CD4-positive, alpha-beta T cell (primary cell): ENCODE measurements at regions not wholly inside any gene's neighbourhood (a gene's known extent, or its start where the extent isn't known, plus 50 kb on each side); places are given as distances from the start of the nearest gene placed in this dataset.

Experiments
- ATAC-seq: fragments of 200-7000 bp; cut with Tn5 transposase; one replicate; pipeline ENCODE4 v1.10.0; 2022; ENCODE audit warnings: mild to moderate bottlenecking; ENCODE audit not compliant: poor library complexity
- CTCF ChIA-PET: fragments of 350-600 bp; sonication (Branson Sonifier 250); formaldehyde crosslinking; loops from one replicate; lab custom pipeline; 2021; ENCODE audit warnings: antibody characterized with exemption, inconsistent platforms; lab: Charles Lee
- POLR2A ChIA-PET: fragments of 350-600 bp; sonication (Branson Sonifier 250); formaldehyde crosslinking; loops from one replicate; lab custom pipeline; 2021; ENCODE audit warnings: antibody characterized with exemption, inconsistent platforms; lab: Charles Lee
- DNase-seq, 14 experiments: peaks; one replicate each; pipeline ENCODE4 v3.0.0-alpha.2; 2013 to 2020; ENCODE audit warnings: mixed read lengths in 2 of 14
- H3K27ac ChIP-seq, 2 donors: one replicate each; pipeline versions ENCODE4 v1.5.1 to v1.7.0; 2013; ENCODE audit warnings: low read length in 2 of 2, low read depth in 1 of 2, mild to moderate bottlenecking in 1 of 2
- H3K27me3 ChIP-seq, 2 experiments: 1 replicate in 1 of 2; 2 replicates in 1 of 2; pipeline versions ENCODE4 v1.6.1 to v1.7.0; 2013; ENCODE audit warnings: low read length in 2 of 2, control low read depth in 1 of 2, mild to moderate bottlenecking in 1 of 2, moderate library complexity in 1 of 2; ENCODE audit not compliant: insufficient read depth in 2 of 2, control insufficient read depth in 1 of 2
- H3K36me3 ChIP-seq: one replicate; pipeline ENCODE4 v1.6.1; 2013; ENCODE audit warnings: low read length, control low read depth; ENCODE audit not compliant: insufficient read depth
- H3K4me1 ChIP-seq: one replicate; pipeline ENCODE4 v1.6.1; 2013; ENCODE audit warnings: low read length, control low read depth; ENCODE audit not compliant: insufficient read depth
- H3K4me3 ChIP-seq: one replicate; pipeline ENCODE4 v1.5.1; 2013; ENCODE audit warnings: mild to moderate bottlenecking, low read length, moderate library complexity
- H3K9me3 ChIP-seq, 2 experiments: 1 replicate in 1 of 2; 2 replicates in 1 of 2; pipeline versions ENCODE4 v1.6.1 to v1.7.0; 2013; ENCODE audit warnings: low read length in 2 of 2, mild to moderate bottlenecking in 2 of 2, control low read depth in 1 of 2, moderate library complexity in 1 of 2; ENCODE audit not compliant: control insufficient read depth in 1 of 2, insufficient read depth in 1 of 2
- H3K27ac Mint-ChIP-seq: one replicate; pipeline ENCODE4 v1.8.0; 2020; ENCODE audit warnings: mixed read lengths
- H3K27me3 Mint-ChIP-seq: one replicate; pipeline ENCODE4 v1.8.0; 2021; ENCODE audit warnings: mixed read lengths
- H3K36me3 Mint-ChIP-seq: one replicate; pipeline ENCODE4 v1.8.0; 2021; ENCODE audit warnings: low read depth, mixed read lengths
- H3K4me1 Mint-ChIP-seq: one replicate; pipeline ENCODE4 v1.8.0; 2021; ENCODE audit warnings: low read depth, mixed read lengths
- H3K4me3 Mint-ChIP-seq: one replicate; pipeline ENCODE4 v1.8.0; 2020; ENCODE audit warnings: mild to moderate bottlenecking, mixed read lengths
- H3K9me3 Mint-ChIP-seq: one replicate; pipeline ENCODE4 v1.8.0; 2020; ENCODE audit warnings: mixed read lengths
- CTCF ChIP-seq: fragments of 200-600 bp; IDR thresholded peaks from one replicate; pipeline ENCODE4 v1.8.0; 2022; ENCODE audit warnings: antibody characterized with exemption, mild to moderate bottlenecking
- intact Hi-C, 2 experiments: fragments of 100-400 bp; cut with DNase I in 1 of 2; cut with micrococcal nuclease in 1 of 2; formaldehyde crosslinking; loops; one replicate each; pipeline versions ENCODE4 v1.15.1 to v1.9.0; 2023 to 2025; cut with DNase I, micrococcal nuclease

- Histone ChIP-seq H3K4me1 (no peaks in the 10 kb centered on the region), H3K4me3 (no peak overlapping the region), H3K9me3 (no peaks in the 10 kb centered on the region), H3K36me3 (no peaks in the 10 kb centered on the region), H3K27ac (no peak overlapping the region), H3K27me3 (no peaks in the 10 kb centered on the region)
- ATAC-seq = no peak
- H3K9me3 Mint-ChIP-seq = no peaks in the 10 kb centered on the region
- no peaks in the 10 kb centered on the region for H3K36me3 Mint-ChIP-seq
- POLR2A ChIA-PET = no interaction called here
- no peak for TF ChIP-seq CTCF
- no peak for DNase-seq
- peaks cover 19% of the 10 kb centered on the region for H3K27me3 Mint-ChIP-seq
- no peak overlapping the region for H3K4me3 Mint-ChIP-seq
- H3K27ac Mint-ChIP-seq = no peak overlapping the region
- H3K4me1 Mint-ChIP-seq = no peaks in the 10 kb centered on the region
- CTCF ChIA-PET = no interaction called here
- intact Hi-C loops = no loop called here
Measured at GRCh38 chr9:90972057-90972456, 170.4 kb downstream of the SYK start.

- intact Hi-C loops = no loop called here
Measured at GRCh38 chr9:90974016-90974415, 172.4 kb downstream of the SYK start.

GRCh38 chr9:90974643-90975245 is 173.1 kb downstream of the SYK start:
- Histone ChIP-seq H3K36me3 (no peaks in the 10 kb centered on the region), H3K4me3 (no peak overlapping the region), H3K4me1 (no peaks in the 10 kb centered on the region), H3K9me3 (no peaks in the 10 kb centered on the region), H3K27ac (no peak overlapping the region), H3K27me3 (peaks cover 0 to 3% of the 10 kb centered on the region in 2 experiments)
- H3K4me1 Mint-ChIP-seq = no peaks in the 10 kb centered on the region
- DNase-seq (no peak), ATAC-seq (no peak)
- ChIA-PET POLR2A (no interaction called here), CTCF (no interaction called here)
- no peaks in the 10 kb centered on the region for H3K36me3 Mint-ChIP-seq
- no peak overlapping the region for H3K4me3 Mint-ChIP-seq
- peaks cover 12% of the 10 kb centered on the region for H3K27me3 Mint-ChIP-seq
- intact Hi-C loops = no loop called here
- no peak for TF ChIP-seq CTCF
- H3K9me3 Mint-ChIP-seq = no peaks in the 10 kb centered on the region
- H3K27ac Mint-ChIP-seq = no peak overlapping the region

More at GRCh38 chr9:90974016-90974415, 172.4 kb downstream of the SYK start:
- TF ChIP-seq CTCF = no peak
- peaks cover 12% of the 10 kb centered on the region for H3K27me3 Mint-ChIP-seq
- H3K4me3 Mint-ChIP-seq = no peak overlapping the region
- POLR2A ChIA-PET = no interaction called here
- no peaks in the 10 kb centered on the region for H3K9me3 Mint-ChIP-seq
- CTCF ChIA-PET = no interaction called here
- H3K9me3 ChIP-seq = no peaks in the 10 kb centered on the region
- no peak overlapping the region for H3K27ac Mint-ChIP-seq
- DNase-seq (no peak), ATAC-seq (no peak)
- H3K36me3 ChIP-seq = no peaks in the 10 kb centered on the region
- no peaks in the 10 kb centered on the region for H3K36me3 Mint-ChIP-seq
- H3K27me3 ChIP-seq = peaks cover 0 to 3% of the 10 kb centered on the region in 2 experiments
- no peaks in the 10 kb centered on the region for H3K4me1 ChIP-seq
- H3K27ac ChIP-seq = no peak overlapping the region
- H3K4me3 ChIP-seq = no peak overlapping the region
- H3K4me1 Mint-ChIP-seq = no peaks in the 10 kb centered on the region
